H1 (cell line): ENCODE measurements at regions not wholly inside any gene's neighbourhood (a gene's known extent, or its start where the extent isn't known, plus 50 kb on each side); places are given as distances from the start of the nearest gene placed in this dataset.
A peak's percentile ranks its signal among the peaks of the same experiment; 100 is the strongest.

Source experiments
- CTCF ChIA-PET: fragments of 300-600 bp; sonication (Branson Sonifier 250); formaldehyde crosslinking; loops from one replicate; lab custom pipeline; 2021; ENCODE audit not compliant: partially characterized antibody; lab: Charles Lee
- POLR2A ChIA-PET: fragments of 300-600 bp; sonication (Branson Sonifier 250); formaldehyde crosslinking; loops from one replicate; lab custom pipeline; 2021; ENCODE audit warnings: inconsistent platforms; ENCODE audit not compliant: partially characterized antibody; lab: Charles Lee
- DNase-seq, 2 experiments: peaks; one replicate each; pipeline versions ENCODE4 v3.0.0 to v3.0.0-alpha.2; 2010 to 2022; ENCODE audit warnings: low spot score in 2 of 2, low read depth in 1 of 2, mixed read lengths in 1 of 2
- FAIRE-seq: peaks from 2 replicates; lab custom pipeline; 2011; peaks lifted over from hg19 to GRCh38; lab: Jason Lieb, UNC
- H2AFZ ChIP-seq: 2 replicates; pipeline ENCODE4 v1.8.1; 2012; ENCODE audit warnings: low read length, inconsistent platforms
- H2AK5ac ChIP-seq: 2 replicates; pipeline ENCODE4 v1.6.1; 2013; ENCODE audit warnings: low read depth, low read length
- H2BK120ac ChIP-seq: replicated peaks from 2 replicates; pipeline ENCODE3; 2013; ENCODE audit warnings: low read depth, low read length, inconsistent platforms
- H2BK12ac ChIP-seq: 2 replicates; pipeline ENCODE4 v1.6.1; 2013; ENCODE audit warnings: low read depth, low read length
- H2BK15ac ChIP-seq: 2 replicates; pipeline ENCODE4 v1.6.1; 2013; ENCODE audit warnings: low read length
- H2BK20ac ChIP-seq: 2 replicates; pipeline ENCODE4 v1.6.1; 2013; ENCODE audit warnings: low read length
- H2BK5ac ChIP-seq: 2 replicates; pipeline ENCODE4 v1.6.1; 2013; ENCODE audit warnings: low read depth, low read length
- H3K14ac ChIP-seq: 2 replicates; pipeline ENCODE4 v1.6.1; 2013; ENCODE audit warnings: inconsistent platforms; ENCODE audit not compliant: insufficient read length
- H3K18ac ChIP-seq: 2 replicates; pipeline ENCODE4 v1.6.1; 2013; ENCODE audit warnings: low read length; ENCODE audit errors: extremely low read depth
- H3K23ac ChIP-seq: 2 replicates; pipeline ENCODE4 v1.6.1; 2013; ENCODE audit warnings: inconsistent platforms; ENCODE audit not compliant: insufficient read length
- H3K23me2 ChIP-seq: 2 replicates; pipeline ENCODE4 v1.6.1; 2013; ENCODE audit warnings: low read depth, low read length
- H3K27ac ChIP-seq: 2 replicates; pipeline ENCODE4 v1.6.1; 2011; ENCODE audit warnings: low read depth, low read length, inconsistent platforms
- H3K27me3 ChIP-seq, 4 experiments: replicated peaks in 1 of 4; 1 replicate in 1 of 4; 2 replicates in 3 of 4; pipeline versions ENCODE4 v1.6.1 to v1.8.1; 2011 to 2013; ENCODE audit warnings: low read length in 3 of 4, mild to moderate bottlenecking in 3 of 4, inconsistent platforms in 2 of 4, mixed read lengths in 2 of 4, moderate library complexity in 1 of 4; ENCODE audit not compliant: control insufficient read depth in 3 of 4, insufficient read depth in 3 of 4; ENCODE audit errors: extremely low read depth in 1 of 4
- H3K36me3 ChIP-seq, 4 experiments: 2 replicates each; pipeline versions ENCODE4 v1.6.1 to v1.8.1; 2011 to 2013; ENCODE audit warnings: mild to moderate bottlenecking in 4 of 4, low read length in 3 of 4, moderate library complexity in 2 of 4, control low read depth in 1 of 4, inconsistent platforms in 1 of 4; ENCODE audit not compliant: insufficient read depth in 4 of 4, control insufficient read depth in 2 of 4
- H3K4ac ChIP-seq: replicated peaks from 2 replicates; pipeline ENCODE3; 2013; ENCODE audit warnings: low read length, low read depth, mixed read lengths, inconsistent platforms; ENCODE audit not compliant: insufficient read length
- H3K4me1 ChIP-seq, 4 experiments: replicated peaks in 1 of 4; 1 replicate in 1 of 4; 2 replicates in 3 of 4; pipeline versions ENCODE4 v1.6.1 to v1.8.1; 2011 to 2013; ENCODE audit warnings: low read length in 3 of 4, inconsistent platforms in 2 of 4, mixed read lengths in 1 of 4; ENCODE audit not compliant: insufficient read depth in 4 of 4, control insufficient read depth in 3 of 4
- H3K4me2 ChIP-seq, 2 experiments: 2 replicates each; pipeline versions ENCODE4 v1.6.1 to v1.8.1; 2011 to 2013; ENCODE audit warnings: low read depth in 2 of 2, low read length in 2 of 2, control low read depth in 1 of 2, inconsistent platforms in 1 of 2, mild to moderate bottlenecking in 1 of 2; ENCODE audit not compliant: insufficient read depth in 1 of 2
- H3K4me3 ChIP-seq, 4 experiments: fragments of 200-600, 300-600 bp in 1 of 4; sonication (generic), shearing (Covaris generic), sonication (Bioruptor Twin) in 1 of 4; 2 replicates each; pipeline versions ENCODE4 v1.5.1 to v1.8.1; 2011 to 2016; ENCODE audit warnings: low read length in 4 of 4, low read depth in 3 of 4, control low read depth in 2 of 4, inconsistent platforms in 2 of 4, mild to moderate bottlenecking in 2 of 4, mixed read lengths in 1 of 4, moderate library complexity in 1 of 4; ENCODE audit not compliant: insufficient read depth in 2 of 4; ENCODE audit errors: extremely low read depth in 1 of 4
- H3K56ac ChIP-seq: replicated peaks from 2 replicates; pipeline ENCODE3; 2013; ENCODE audit warnings: low read depth, mild to moderate bottlenecking, mixed read lengths, low read length, inconsistent platforms; ENCODE audit not compliant: insufficient read length
- H3K79me1 ChIP-seq: 2 replicates; pipeline ENCODE4 v1.6.1; 2013; ENCODE audit warnings: low read depth, low read length, control low read depth
- H3K79me2 ChIP-seq, 2 experiments: 2 replicates each; pipeline versions ENCODE4 v1.6.1 to v1.8.1; 2012 to 2013; ENCODE audit warnings: low read length in 2 of 2, mild to moderate bottlenecking in 2 of 2, inconsistent platforms in 1 of 2; ENCODE audit not compliant: insufficient read depth in 2 of 2, control insufficient read depth in 1 of 2
- H3K9ac ChIP-seq, 4 experiments: replicated peaks in 1 of 4; 1 replicate in 1 of 4; 2 replicates in 3 of 4; pipeline versions ENCODE4 v1.6.1 to v1.8.1; 2011 to 2013; ENCODE audit warnings: low read depth in 3 of 4, low read length in 3 of 4, control low read depth in 2 of 4, mild to moderate bottlenecking in 2 of 4, moderate library complexity in 2 of 4, inconsistent platforms in 1 of 4; ENCODE audit errors: extremely low read depth in 1 of 4
- H3K9me3 ChIP-seq, 2 experiments: 2 replicates each; pipeline versions ENCODE4 v1.6.1 to v1.8.1; 2012 to 2013; ENCODE audit warnings: mild to moderate bottlenecking in 2 of 2, moderate library complexity in 2 of 2, control low read depth in 1 of 2, inconsistent platforms in 1 of 2, low read depth in 1 of 2, low read length in 1 of 2, mixed read lengths in 1 of 2; ENCODE audit not compliant: insufficient read depth in 2 of 2
- H4K20me1 ChIP-seq, 2 experiments: replicated peaks in 1 of 2; 2 replicates each; pipeline versions ENCODE3 to v1.8.1; 2011 to 2013; ENCODE audit warnings: inconsistent platforms in 2 of 2, low read length in 2 of 2, mild to moderate bottlenecking in 1 of 2; ENCODE audit not compliant: insufficient read depth in 2 of 2, control insufficient read depth in 1 of 2
- H4K5ac ChIP-seq: 2 replicates; pipeline ENCODE4 v1.6.1; 2013; ENCODE audit warnings: low read length, low read depth, mixed read lengths, inconsistent platforms; ENCODE audit not compliant: insufficient read length
- H4K8ac ChIP-seq: 2 replicates; pipeline ENCODE4 v1.8.0; 2013; ENCODE audit warnings: mild to moderate bottlenecking, moderate library complexity, low read length, inconsistent platforms; ENCODE audit not compliant: insufficient read depth; ENCODE audit errors: extremely low read depth
- H4K91ac ChIP-seq: replicated peaks from 2 replicates; pipeline ENCODE3; 2013; ENCODE audit warnings: low read length, mixed read lengths, inconsistent platforms; ENCODE audit not compliant: insufficient read length
- BACH1 ChIP-seq: IDR thresholded peaks from 2 replicates; pipeline ENCODE4 v1.6.1; 2012; ENCODE audit warnings: low read length, improper control_type of control experiment
- BRCA1 ChIP-seq: IDR thresholded peaks from 2 replicates; pipeline ENCODE4 v1.6.1; 2012; ENCODE audit warnings: low read depth, low read length, improper control_type of control experiment
- CTBP2 ChIP-seq: IDR thresholded peaks from 2 replicates; pipeline ENCODE4 v1.7.0; 2011; ENCODE audit warnings: borderline replicate concordance, mild to moderate bottlenecking, moderate library complexity, mixed read lengths, low read length; ENCODE audit not compliant: insufficient read depth, insufficient read length
- EGR1 ChIP-seq: IDR thresholded peaks from 2 replicates; pipeline ENCODE4 v1.6.1; 2011; ENCODE audit warnings: low read depth, low read length, borderline replicate concordance
- NRF1 ChIP-seq: IDR thresholded peaks from 2 replicates; pipeline ENCODE4 v1.6.1; 2011; ENCODE audit warnings: mild to moderate bottlenecking, low read depth, low read length, improper control_type of control experiment
- RFX5 ChIP-seq: IDR thresholded peaks from 2 replicates; pipeline ENCODE4 v1.6.1; 2011; ENCODE audit warnings: low read depth, low read length, improper control_type of control experiment, borderline replicate concordance
- RNF2 ChIP-seq: fragments of 200-900, 300-1000 bp; sonication (generic); IDR thresholded peaks from 2 replicates; pipeline ENCODE4 v1.7.1; 2016; ENCODE audit warnings: borderline replicate concordance, low read depth, mild to moderate bottlenecking, antibody characterized with exemption, low read length; ENCODE audit not compliant: poor library complexity, severe bottlenecking; ENCODE audit errors: missing control alignments
- SIRT6 ChIP-seq: IDR thresholded peaks from one replicate; pipeline ENCODE4 v1.7.1; 2012; ENCODE audit warnings: low read length, inconsistent platforms
- SUZ12 ChIP-seq: fragments of 200-600 bp; sonication (generic); IDR thresholded peaks from 2 replicates; pipeline ENCODE4 v1.6.1; 2012; ENCODE audit warnings: mild to moderate bottlenecking, inconsistent platforms, low read length, moderate library complexity, mixed read lengths
- TBP ChIP-seq: IDR thresholded peaks from 2 replicates; pipeline ENCODE4 v1.6.1; 2011; ENCODE audit warnings: low read depth, low read length, improper control_type of control experiment
- TCF12 ChIP-seq: IDR thresholded peaks from 2 replicates; pipeline ENCODE4 v1.6.1; 2011; ENCODE audit warnings: low read depth, mild to moderate bottlenecking, low read length
- YY1 ChIP-seq: IDR thresholded peaks from 2 replicates; pipeline ENCODE4 v1.6.1; 2011; ENCODE audit warnings: low read depth, mild to moderate bottlenecking, low read length
- ZNF274 ChIP-seq: IDR thresholded peaks from 2 replicates; pipeline ENCODE4 v1.7.0; 2012; ENCODE audit warnings: low read length, borderline replicate concordance; ENCODE audit errors: extremely low read depth
- WGBS, 2 experiments: shearing (Covaris generic) in 1 of 2; methylation state at CpG; one replicate each; pipeline versions ENCODE4 v1.1.6 to v1.1.7; 2013 to 2015; ENCODE audit warnings: low lambda C conversion rate in 2 of 2, mixed read lengths in 2 of 2, inconsistent platforms in 1 of 2, low coverage in 1 of 2, missing lambda C conversion rate in 1 of 2; ENCODE audit not compliant: insufficient replicate concordance in 2 of 2, insufficient coverage in 1 of 2, insufficient read length in 1 of 2; ENCODE audit errors: extremely low coverage in 1 of 2, missing lambda C conversion rate in 1 of 2; 5-methylcytosine and 5-hydroxymethylcytosine counted together

GRCh38 chr2:217269701-217270484, 410.0 kb upstream of the TNP1 start:
- H2AK5ac ChIP-seq, result no peak overlapping the region
- no peak overlapping the region for H2BK15ac ChIP-seq
- POLR2A ChIA-PET, result interaction anchor here (1.3 kb wide), 1 partner anchor 10 kb away, joined by 3 read pairs; no protein-coding TSS in a partner anchor
- DNase-seq, result peak; percentile 76 to 86
- no peaks in the 10 kb centered on the region for H3K79me2 ChIP-seq
- no peak overlapping the region for H3K14ac ChIP-seq
- H4K91ac ChIP-seq, result no peak overlapping the region
- H4K5ac ChIP-seq, result no peak overlapping the region
- peaks cover 0 to 20% (median 3%) of the 10 kb centered on the region in 4 experiments; a peak in 3 of 8 replicates for H3K36me3 ChIP-seq
- WGBS, 2 experiments, result 23% methylated on average over 8 of the region's 8 CpGs; no CpG with 5 or more reads in 1 of the 2 experiments
- no peak overlapping the region for H2BK5ac ChIP-seq
- H3K56ac ChIP-seq, result no peak overlapping the region
- no peak overlapping the region for H3K18ac ChIP-seq
- no peak overlapping the region for H4K8ac ChIP-seq
- no peak overlapping the region for H2BK120ac ChIP-seq
- H3K23me2 ChIP-seq, result no peaks in the 10 kb centered on the region
- no peak overlapping the region for H2AFZ ChIP-seq
- no peak overlapping the region for H2BK20ac ChIP-seq
- CTCF ChIA-PET, result interaction anchor here (0.8 kb wide), 1 partner anchor 443 kb away, joined by 3 read pairs; no protein-coding TSS in a partner anchor
- no peak overlapping the region for H3K27ac ChIP-seq
- peaks cover 21 to 27% of the 10 kb centered on the region in 2 experiments for H3K9me3 ChIP-seq
- no peak overlapping the region for H2BK12ac ChIP-seq
- H3K23ac ChIP-seq, result no peak overlapping the region
- H3K4me3 ChIP-seq, result no peak overlapping the region
- peaks cover 14 to 28% of the 10 kb centered on the region in 2 experiments for H4K20me1 ChIP-seq
- H3K4ac ChIP-seq, result no peak overlapping the region
- no peak overlapping the region; a peak in 1 of 4 replicates for H3K4me2 ChIP-seq
- peaks cover 0 to 6% (median 5%) of the 10 kb centered on the region in 4 experiments; a peak in 5 of 7 replicates for H3K4me1 ChIP-seq
- no peak overlapping the region for H3K9ac ChIP-seq
- H3K27me3 ChIP-seq, result peaks cover 81 to 97% (median 93%) of the 10 kb centered on the region in 4 experiments
- FAIRE-seq, result peak; percentile 93
- no peaks in the 10 kb centered on the region for H3K79me1 ChIP-seq
- TF ChIP-seq TCF12, result peak; percentile 88
- TF ChIP-seq NRF1, result no peak
- TF ChIP-seq CTBP2, result no peak
- no peak for TF ChIP-seq SIRT6
- TF ChIP-seq YY1, result 0 out of 2 replicates have a peak, but pooled peaks have one; percentile 11
- no peak for TF ChIP-seq SUZ12
- no peak for TF ChIP-seq ZNF274
- no peak for TF ChIP-seq RNF2
- TF ChIP-seq EGR1, result 0 out of 2 replicates have a peak, but pooled peaks have one; percentile 21
- TF ChIP-seq BACH1, result no peak
- no peak for TF ChIP-seq BRCA1
- TF ChIP-seq TBP, result no peak
- TF ChIP-seq RFX5, result no peak
